A549 (cell line): ENCODE measurements at regions not wholly inside any gene's neighbourhood (a gene's known extent, or its start where the extent isn't known, plus 50 kb on each side); places are given as distances from the start of the nearest gene placed in this dataset.

Experiments used
- BHLHE40 ChIP-seq: IDR thresholded peaks from 2 replicates; pipeline ENCODE4 v1.6.1; 2012; ENCODE audit warnings: low read depth, low read length, inconsistent platforms
- ESRRA ChIP-seq: fragments of 150-350 bp; IDR thresholded peaks from 2 replicates; pipeline ENCODE4 v1.6.1; 2014; ENCODE audit warnings: mild to moderate bottlenecking, low read length, borderline replicate concordance
- MAZ ChIP-seq: fragments of 150-350 bp; IDR thresholded peaks from 2 replicates; pipeline ENCODE4 v1.6.1; 2014; ENCODE audit warnings: antibody characterized with exemption, low read depth, low read length, borderline replicate concordance
- POLR2A ChIP-seq: IDR thresholded peaks from 2 replicates; pipeline ENCODE4 v1.6.1; 2012; ENCODE audit warnings: mild to moderate bottlenecking, low read length
- RAD21 ChIP-seq, 2 experiments: fragments of >200 bp in 1 of 2; sonication (Bioruptor Twin) in 1 of 2; formaldehyde crosslinking in 1 of 2; IDR thresholded peaks in 1 of 2; conservative IDR thresholded peaks in 1 of 2; 2 replicates in 1 of 2; 3 replicates in 1 of 2; pipeline ENCODE4 v1.6.1; 2012 to 2018; ENCODE audit warnings: inconsistent platforms in 1 of 2

DNA sequence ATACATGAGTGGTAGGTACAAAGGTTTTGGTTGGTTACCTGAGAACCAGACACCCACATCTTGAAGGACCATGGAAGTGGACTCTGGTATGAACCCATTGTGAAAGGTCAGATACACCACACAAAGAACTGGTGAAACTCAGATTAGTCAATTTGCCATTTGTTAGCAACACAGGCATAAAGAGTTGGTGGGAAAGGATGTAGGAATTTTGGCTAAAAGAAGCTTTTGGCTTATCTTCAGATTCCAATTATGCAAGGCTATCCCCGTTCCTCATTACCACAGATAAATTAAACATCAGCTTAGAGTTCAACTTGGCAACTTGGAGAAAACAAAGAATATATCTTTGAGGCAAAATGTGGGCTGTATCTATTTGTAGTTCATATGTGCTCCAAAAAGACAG is 87.0 kb upstream of the IRF2BP2 start:
- TF ChIP-seq ESRRA (no peak), BHLHE40 (no peak), MAZ (no peak), POLR2A (no peak), RAD21 (conservative IDR thresholded peaks at IDR 0.05 in 1 of 2, IDR thresholded peaks at IDR 0.05 in 1 of 2) (no peak)
